HG02571 (cell line): ENCODE measurements at regions not wholly inside any gene's neighbourhood (a gene's known extent, or its start where the extent isn't known, plus 50 kb on each side); places are given as distances from the start of the nearest gene placed in this dataset.
A peak's percentile ranks its signal among the peaks of the same experiment; 100 is the strongest.
"Not testable (repeated sequence)": the region's sequence is repeated elsewhere in the genome, so short reads cannot be mapped to it uniquely, and the experiment has no call there.

Source experiments
- ATAC-seq: cut with Tn5 transposase; IDR thresholded peaks from one replicate; pipeline ENCODE4 v1.9.1; 2021; ENCODE audit warnings: mild to moderate bottlenecking, moderate library complexity; ENCODE audit not compliant: unreplicated experiment

DNA sequence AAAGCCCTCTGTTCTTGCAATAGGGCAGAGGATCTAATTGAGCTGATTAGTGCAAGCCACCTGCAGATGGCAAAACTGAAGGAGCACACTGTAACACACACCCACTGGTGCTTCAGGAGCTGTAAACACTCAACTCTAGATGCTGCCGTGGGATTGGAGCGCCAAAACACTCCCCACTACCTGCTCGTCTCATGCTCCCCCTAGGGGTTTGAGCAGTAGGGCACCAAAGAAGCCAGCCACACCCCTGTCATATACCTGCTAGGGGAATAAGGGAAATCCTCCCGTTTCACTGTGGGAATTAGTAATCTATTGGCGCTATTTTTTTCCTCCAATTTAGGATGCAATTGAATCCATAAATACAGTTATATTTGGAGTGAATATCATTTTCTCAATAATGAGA, 360.2 kb downstream of the GLUD2 start:
- no peak for ATAC-seq

DNA sequence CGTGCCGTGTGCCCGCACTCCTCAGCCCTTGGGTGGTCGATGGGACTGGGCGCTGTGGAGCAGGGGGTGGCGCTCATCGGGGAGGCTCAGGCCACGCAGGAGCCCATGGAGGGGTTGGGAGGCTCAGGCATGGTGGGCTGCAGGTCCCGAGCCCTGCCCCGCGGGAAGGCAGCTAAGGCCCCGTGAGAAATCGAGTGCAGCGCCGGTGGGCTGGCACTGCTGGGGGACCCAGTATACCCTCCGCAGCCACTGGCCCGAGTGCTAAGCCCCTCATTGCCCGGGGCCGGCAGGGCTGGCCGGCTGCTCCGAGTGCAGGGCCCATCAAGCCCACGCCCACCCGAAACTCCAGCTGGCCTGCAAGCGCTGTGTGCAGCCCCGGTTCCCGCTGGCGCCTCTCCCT, 384.1 kb downstream of the GLUD2 start:
- not testable (repeated sequence) for ATAC-seq

DNA sequence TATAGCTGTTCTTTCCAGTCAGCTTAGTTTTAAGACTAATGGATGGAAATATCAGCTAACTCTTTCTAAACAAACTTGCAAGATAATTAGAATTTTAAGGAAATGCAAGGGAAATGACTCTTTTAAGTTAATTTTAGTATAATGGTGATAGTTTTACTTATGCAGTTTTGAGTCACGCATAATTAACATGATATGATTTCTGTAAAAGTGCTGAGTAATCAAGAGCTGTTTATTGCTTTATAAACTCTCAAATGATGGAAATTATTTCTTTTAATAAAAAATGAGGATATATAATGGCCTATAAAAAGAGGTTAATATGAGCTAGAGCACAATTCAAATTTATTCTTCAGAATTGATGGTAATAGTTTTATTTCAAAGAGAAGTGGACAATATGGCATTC, 385.9 kb downstream of the GLUD2 start:
- ATAC-seq: no peak

DNA sequence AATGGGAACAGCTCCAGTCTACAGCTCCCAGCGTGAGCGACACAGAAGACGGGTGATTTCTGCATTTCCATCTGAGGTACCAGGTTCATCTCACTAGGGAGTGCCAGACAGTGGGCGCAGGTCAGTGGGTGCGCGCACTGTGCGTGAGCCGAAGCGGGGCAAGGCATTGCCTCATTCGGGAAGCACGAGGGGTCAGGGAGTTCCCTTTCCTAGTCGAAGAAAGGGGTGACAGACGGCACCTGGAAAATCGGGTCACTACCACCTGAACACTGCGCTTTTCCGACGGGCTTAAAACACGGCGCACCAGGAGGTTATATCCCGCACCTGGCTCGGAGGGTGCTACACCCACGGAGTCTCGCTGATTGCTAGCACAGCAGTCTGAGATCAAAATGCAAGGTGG, 390.3 kb downstream of the GLUD2 start:
- ATAC-seq: not testable (repeated sequence)

DNA sequence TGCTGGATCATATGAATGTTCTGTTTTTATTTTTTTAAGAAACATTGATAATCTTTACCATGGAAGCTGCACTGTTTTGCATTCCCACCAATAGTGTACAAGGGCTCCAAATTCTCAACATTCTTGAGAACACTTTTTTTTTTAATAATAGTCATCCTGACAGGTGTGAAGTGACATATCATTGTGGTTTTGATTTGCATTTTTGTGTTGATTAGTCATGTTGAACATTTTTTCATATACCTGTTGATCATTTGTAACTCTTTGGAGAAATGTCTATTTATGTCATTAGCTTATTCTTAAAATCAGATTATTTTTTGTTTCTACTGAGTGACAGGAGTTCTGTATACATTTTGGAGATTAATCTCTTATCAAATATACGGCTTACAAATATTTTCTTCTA, 408.5 kb downstream of the GLUD2 start:
- no peak for ATAC-seq

DNA sequence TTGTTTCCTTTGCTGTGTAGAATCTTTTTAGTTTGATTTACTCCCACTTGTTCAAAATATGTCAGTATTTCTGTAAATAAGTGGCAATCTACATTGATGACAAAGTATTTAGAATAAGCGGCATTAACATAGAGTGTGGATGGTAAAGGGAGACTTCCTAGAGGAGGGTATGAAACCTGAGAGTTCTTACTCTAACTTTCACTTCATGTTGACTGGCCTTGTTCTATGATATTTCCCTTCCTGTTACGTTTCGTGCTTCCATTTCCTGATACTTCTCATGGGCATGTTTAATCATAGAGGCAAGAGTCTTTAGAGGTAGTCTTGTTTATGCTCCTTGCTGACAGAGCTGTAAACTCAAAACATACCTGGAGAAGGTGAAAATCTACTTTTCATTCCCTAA, 408.9 kb downstream of the GLUD2 start:
- no peak for ATAC-seq

DNA sequence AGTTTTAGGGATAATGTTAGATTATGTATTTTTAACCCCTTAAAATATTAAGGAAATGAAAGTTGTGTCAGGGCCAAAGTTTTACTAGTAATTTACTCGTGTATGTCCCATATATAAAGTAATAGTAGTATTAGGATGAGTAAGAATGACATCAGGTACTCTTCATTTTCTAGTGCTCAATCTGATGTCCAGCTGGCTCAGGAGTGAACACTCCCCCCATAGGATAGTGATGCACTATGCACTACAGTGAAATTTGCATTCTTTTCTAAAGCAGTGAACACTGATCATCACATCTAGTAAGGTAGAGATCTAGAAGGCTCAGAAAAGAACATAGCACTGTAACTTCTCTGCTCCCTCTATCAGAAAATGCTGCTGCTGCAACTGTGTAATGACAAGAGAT, 409.7 kb downstream of the GLUD2 start:
- no peak for ATAC-seq

DNA sequence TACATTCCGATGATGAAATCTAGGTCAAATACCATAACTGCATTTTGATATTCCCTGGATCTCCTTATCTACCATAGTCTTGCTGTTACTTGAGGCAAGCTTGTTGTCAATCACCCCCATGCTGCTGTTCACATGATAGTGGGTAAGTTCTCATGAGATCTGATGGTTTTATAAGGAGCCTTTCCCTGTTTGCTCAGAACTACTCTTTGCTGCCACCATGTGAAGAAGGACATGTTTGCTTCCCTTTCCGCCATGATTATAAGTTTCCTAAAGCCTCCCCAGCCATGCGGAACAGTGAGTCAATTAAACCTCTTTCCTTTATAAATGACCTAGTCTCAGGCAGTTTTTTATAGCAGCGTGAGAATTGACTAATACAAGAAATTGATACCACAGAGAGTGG, 432.0 kb downstream of the GLUD2 start:
- no peak for ATAC-seq

DNA sequence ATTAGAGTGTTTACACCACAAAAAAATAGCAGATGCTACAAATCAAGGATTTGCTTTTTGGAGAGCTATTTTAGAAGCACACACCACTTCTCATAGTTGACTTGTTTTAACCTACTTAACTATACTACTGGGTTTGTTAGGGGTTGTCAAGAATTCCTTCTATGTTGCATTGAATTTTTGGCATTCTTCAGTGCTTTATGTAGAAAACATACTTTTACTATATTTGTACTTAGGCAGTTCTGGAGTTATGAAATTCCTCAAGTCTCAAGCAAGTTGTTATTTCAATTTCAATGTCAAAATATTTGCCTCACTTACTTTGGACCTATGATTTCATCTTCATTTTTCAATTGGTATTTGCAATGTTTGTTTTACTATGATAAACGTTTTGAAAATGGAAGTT, 449.6 kb downstream of the GLUD2 start:
- no peak for ATAC-seq

DNA sequence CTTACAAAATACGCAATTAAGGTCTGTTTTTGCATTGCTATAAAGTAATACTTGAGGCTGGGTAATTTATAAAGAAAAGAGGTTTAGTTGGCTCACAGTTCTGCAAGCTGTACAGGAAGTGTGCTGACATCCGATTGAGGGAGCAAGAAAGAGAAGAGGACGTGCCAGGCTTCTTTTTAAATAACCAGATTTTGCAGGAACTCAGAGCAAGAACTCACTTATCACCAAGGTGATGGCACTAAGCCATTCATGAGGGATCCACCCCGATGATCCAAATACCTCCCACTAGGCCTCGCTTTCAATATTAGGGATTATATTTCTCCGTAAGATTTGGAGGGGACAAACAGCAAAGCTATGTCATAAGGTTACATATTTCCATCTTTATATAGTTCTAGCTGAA, 456.7 kb downstream of the GLUD2 start:
- no peak for ATAC-seq

DNA sequence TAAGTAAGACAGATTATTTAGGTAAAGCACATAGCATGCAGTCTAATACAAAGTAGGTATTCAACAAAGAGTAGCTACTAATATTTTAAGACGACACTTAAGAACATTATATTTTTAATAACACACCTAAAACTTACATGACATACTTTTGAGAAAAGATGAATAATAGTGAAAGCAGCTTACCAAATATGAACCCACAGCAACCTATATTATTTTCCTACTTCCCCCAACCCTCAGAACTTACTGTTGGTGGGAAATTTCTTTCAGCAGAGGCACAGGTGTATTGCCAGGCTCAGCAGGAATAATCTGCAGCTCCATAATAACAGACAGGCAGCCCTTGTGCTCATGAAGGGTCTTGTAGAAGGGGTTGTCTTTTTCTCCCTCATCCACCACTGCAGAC, 498.9 kb downstream of the GLUD2 start:
- no peak for ATAC-seq

DNA sequence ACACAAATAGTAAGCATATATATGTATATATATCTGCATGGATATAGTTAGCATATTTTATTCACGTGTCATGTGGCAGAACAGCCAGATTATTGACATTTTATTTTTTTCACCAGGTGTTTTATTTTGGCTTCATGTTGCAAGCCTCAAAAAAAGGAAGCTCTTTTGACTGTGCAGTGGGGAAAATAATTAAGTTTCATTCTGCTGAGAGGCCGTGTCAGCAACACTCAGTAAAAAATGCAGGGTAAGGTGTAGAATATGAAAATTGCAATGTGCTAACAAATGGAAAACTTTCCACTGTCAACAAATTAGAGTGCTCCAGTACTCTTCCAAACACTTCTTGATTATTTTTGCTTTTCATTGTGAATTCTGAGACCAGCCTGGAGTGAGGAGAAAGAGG, 511.5 kb downstream of the GLUD2 start:
- no peak for ATAC-seq

DNA sequence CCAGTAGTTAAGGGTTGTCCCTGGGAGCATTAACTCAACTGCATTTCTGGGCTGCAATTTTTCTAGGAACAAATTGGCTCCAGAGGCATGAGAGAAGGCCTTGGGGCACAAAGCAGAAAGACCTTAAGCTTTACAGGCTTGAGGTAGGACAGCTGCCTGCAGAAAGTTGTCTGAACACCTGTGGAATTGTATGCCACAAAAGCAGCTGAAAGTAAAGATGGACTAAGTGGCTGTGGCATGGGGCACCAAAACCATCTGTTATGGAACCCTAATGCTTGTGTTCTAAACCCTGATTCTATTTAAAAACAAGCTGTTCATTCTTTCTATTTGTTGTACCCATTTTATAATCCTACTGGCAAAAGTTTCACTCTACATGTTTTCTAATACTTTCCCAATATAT, 515.2 kb downstream of the GLUD2 start:
- ATAC-seq: no peak

DNA sequence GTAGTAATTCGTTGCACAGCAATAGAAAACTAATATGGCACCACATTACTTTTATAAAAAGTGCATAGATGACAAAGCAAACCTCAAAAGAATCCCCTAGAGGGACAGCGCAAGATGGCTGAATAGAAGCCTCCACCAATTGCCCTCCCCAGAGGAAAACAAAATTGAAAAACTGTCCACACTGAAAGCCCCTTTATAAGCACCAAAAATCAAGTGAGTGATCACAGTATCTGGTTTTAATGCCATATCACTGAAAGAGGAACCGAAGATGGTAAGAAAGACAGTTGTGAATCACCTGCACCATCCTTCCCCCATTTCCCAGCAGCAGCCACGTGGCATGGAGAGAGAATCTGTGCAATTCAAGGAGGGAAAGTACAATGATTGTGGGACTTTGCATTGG, 522.2 kb downstream of the GLUD2 start:
- ATAC-seq: peak; percentile 50

DNA sequence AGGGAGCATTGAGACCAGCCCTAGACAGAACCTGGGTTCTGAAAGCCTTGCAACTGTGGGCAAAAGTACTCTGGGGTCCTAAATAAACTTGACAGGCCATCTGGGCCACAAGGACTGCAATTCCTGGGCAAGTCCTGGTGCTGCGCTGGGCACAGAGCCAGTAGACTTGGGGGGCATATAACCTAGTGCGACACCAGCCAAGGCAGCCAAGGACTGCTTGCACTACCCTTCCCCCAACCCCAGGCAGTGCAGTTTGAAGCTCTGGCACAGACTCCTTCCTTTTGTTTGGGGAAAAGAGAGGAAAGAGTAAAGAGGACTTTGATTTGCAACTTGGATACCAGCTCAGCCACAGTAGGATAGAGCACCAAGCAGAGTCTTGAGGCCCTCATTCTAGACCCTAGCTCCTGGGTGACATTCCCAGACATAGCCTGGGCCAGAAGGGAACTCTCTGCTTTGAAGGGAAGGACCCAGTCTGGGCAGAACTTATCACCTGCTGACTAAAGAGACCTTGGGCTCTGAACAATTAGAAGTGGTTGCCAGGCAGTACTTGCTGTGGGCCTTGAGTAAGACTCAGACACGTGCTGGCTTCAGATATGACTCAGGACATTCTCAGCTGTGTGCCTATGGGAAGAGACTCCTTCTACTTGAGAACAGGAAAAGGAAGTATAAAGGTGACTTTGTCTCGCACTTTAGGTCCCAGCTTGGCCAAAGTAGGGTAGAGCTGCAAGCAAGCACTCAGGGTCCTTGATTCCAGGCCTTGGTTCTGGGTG, 522.8 kb downstream of the GLUD2 start:
- ATAC-seq: peak; percentile 71

DNA sequence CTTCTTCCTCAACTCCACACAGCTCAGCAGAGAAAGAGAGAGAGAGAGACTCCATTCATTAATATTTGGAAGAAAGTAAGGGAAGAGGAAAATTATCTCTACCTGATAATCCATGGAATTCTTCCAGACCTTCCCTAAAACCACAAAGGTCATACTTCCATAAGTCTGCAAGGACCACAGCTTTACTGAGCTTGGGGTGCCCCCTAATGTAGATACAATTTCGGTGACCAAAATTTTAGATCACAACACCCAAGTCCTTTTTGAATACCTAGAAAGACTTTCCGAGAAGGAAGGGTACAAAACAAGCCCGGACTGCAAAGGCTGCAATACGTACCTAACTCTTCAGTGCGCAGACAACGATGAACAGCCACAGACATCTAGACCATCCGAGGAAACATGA, 523.9 kb downstream of the GLUD2 start:
- no peak for ATAC-seq

DNA sequence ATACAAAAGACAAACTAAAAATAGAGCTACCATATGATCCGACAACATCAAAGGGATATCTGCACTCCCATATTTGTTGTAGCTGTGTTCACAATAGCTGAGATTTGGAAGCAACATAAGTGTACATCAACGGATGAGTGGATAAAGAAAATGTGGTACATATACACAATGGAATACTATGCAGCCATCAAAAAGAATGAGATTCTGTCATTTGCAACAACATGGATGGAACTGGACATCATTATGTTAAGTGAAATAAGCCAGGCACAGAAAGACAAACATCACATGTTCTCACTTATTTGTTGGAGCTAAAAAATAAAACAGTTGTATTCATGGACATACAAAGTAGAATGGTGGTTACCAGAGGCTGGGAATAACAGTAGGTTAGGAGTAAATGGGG, 527.0 kb downstream of the GLUD2 start:
- not testable (repeated sequence) for ATAC-seq

DNA sequence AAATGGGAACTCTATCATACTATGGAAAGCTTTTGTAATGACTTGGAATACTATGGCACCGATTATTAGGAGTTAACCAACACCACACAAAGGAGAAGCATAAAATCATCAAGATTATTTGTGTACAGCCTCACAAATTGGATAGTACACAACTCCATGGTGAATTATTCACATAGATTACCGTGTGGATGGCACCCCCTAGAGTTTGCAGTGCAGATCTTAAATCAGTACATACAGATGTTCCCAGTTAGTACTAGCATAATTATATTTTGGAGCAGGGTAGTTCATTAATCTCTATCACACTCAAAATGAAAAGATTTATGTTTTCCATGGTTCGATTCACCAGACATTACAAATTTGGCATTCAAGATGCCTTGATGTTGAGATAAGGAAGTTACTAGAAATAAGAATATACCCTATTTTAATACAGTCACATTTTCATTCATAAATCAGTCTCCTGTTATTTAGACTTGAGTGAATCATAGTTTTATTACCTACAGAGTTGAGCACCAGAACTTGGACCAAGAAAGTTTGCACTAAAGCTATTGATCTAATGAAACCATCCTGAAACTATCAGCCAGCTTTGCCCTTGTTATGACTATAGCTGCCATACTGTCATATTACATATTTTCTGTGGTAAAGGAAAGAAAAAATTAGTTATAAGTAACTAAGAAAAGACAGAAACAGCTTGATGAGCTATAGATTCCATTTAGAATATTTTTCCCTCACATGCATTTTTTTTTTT, 531.8 kb downstream of the GLUD2 start:
- peak; percentile 59 for ATAC-seq

DNA sequence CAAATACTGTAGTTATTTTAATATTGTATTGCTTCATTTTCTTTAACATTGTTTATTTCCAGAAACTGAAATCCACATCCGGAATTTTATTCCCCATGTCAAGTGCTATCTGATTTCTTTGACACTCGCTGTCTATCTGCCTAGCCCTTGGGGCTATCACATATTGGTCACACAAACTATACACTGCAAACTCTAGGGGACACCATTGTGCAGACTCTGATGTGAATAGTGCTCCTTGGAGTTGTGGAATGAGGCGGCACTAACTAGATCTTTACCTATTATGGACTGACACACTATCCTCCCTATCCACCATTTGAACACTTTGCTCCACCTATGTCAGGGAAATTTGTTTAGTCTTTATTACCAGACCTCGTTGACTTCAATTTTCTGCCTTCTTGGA, 534.5 kb downstream of the GLUD2 start:
- ATAC-seq: no peak

DNA sequence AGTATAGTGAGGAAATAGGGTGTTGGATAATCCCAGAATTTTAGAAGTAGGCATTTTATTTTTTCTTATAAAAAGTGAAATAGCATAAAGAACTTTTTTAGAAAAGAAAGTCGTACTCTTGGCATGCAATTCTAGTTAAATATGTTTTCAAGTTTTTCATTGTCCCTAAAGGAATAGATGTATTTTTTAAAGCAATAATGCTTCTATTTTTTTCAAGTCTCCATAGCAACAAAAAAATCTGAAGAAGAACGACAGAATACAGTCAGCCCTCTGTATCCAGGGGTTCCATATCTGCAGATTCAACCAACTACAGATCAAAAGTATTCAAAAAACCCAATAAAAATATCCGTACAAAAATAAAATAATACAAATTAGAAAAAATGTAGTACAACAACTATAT, 538.2 kb downstream of the GLUD2 start:
- no peak for ATAC-seq

DNA sequence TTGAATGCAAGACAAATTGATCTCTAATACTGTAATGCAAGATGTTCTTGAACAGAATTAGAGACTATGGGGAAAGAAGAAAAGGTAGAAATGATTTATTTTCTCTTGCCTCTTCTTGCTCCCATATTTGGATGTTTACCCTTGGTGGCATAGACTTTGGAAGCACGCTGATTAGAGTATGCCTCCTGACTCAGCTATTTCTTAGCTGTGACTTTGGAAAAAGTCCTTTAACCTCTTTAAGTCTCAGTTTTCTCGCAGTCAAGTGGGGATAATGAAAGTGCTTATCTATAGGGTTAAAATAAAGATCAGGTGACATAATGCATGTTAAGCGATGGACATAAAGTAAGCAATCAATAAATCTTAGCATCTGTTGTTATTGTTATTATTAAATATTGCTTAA, 545.5 kb downstream of the GLUD2 start:
- ATAC-seq: no peak

DNA sequence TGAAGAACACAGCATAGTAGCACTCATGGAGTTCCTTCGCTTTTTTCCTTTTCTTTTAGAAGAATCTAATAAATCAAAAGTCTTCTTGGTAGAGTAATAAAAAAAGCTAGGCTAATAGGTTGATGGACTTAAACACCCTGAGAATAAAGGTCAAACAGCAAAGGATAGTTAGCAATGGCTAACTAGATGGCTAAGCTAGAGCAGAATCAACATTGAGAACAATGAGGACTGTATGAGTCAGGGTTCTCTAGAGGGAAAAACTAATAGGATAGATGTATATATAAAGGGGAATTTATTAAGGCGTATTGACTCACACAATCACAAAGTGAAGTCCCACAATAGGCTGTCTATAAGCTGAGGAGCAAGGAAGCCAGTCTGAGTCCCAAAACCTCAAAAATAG, 550.9 kb downstream of the GLUD2 start:
- ATAC-seq: no peak

DNA sequence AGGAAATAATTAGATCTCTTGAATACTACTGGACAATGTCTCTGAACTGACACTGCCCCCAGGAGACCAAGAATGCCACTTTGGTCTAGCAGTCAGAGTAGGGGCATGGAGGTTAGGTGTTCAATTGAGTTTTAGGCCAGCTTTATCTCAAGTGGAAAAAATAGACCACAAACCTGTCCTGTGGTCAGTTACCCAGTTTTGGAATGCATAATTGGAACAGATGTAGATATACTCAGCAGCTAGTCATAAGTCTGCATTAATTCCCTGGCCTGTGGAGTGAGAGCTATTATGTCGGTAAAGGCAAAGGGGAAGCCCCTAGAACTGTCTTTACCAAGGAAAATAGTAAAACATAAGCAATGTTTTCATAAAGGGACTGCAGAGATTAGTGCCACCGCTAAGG, 587.7 kb downstream of the GLUD2 start:
- no peak for ATAC-seq
